PC-3 (cell line): ENCODE measurements at regions not wholly inside any gene's neighbourhood (a gene's known extent, or its start where the extent isn't known, plus 50 kb on each side); places are given as distances from the start of the nearest gene placed in this dataset.

ENCODE experiments used
- ATAC-seq: fragments of 200-7000 bp; cut with Tn5 transposase; 2 replicates; pipeline ENCODE4 v1.9.1; 2020; ENCODE audit warnings: mild to moderate bottlenecking, moderate library complexity
- BruUV-seq: library from RNA; stranded (reverse); fragments of 400-500 nt; replicated peaks from 2 replicates; lab custom pipeline; 2021; lab: Mats Ljungman, UMichigan
- CTCF ChIA-PET: fragments of 300-600 bp; sonication (Branson Sonifier 250); formaldehyde crosslinking; loops from one replicate; lab custom pipeline; 2022; ENCODE audit warnings: antibody characterized with exemption; lab: Charles Lee
- POLR2A ChIA-PET: fragments of 300-600 bp; sonication (Branson Sonifier 250); formaldehyde crosslinking; loops from one replicate; lab custom pipeline; 2022; ENCODE audit warnings: antibody characterized with exemption; ENCODE audit not compliant: unreplicated experiment; lab: Charles Lee
- DNase-seq: peaks from one replicate; pipeline ENCODE4 v3.0.0-alpha.2; 2015
- H2AFZ ChIP-seq: fragments of 300-600 bp; sonication (generic); 2 replicates; pipeline ENCODE4 v1.6.0; 2016; ENCODE audit warnings: antibody characterized with exemption, low read length
- H3F3A ChIP-seq: fragments of 300-600 bp; sonication (generic); one replicate; pipeline ENCODE4 v1.6.0; 2017; ENCODE audit warnings: antibody characterized with exemption, low read length, control low read depth, mild to moderate bottlenecking; ENCODE audit not compliant: unreplicated experiment
- H3K27ac ChIP-seq: fragments of 300-600 bp; sonication (generic); 2 replicates; pipeline ENCODE4 v1.5.1; 2016; ENCODE audit warnings: mild to moderate bottlenecking, low read length
- H3K27me3 ChIP-seq: fragments of 300-600 bp; sonication (generic); 2 replicates; pipeline ENCODE4 v1.6.1; 2016; ENCODE audit warnings: low read length, mixed read lengths
- H3K36me3 ChIP-seq: fragments of 300-600 bp; sonication (generic); 2 replicates; pipeline ENCODE4 v1.6.1; 2016; ENCODE audit warnings: low read depth, mixed run types, low read length, mixed read lengths
- H3K4me1 ChIP-seq: fragments of 300-600 bp; sonication (generic); 2 replicates; pipeline ENCODE4 v1.5.1; 2016; ENCODE audit warnings: low read length; ENCODE audit not compliant: insufficient read depth
- H3K4me2 ChIP-seq: fragments of 300-600 bp; sonication (generic); 2 replicates; pipeline ENCODE4 v1.6.0; 2016; ENCODE audit warnings: low read length
- H3K4me3 ChIP-seq: fragments of 300-600 bp; sonication (generic); 2 replicates; pipeline ENCODE4 v1.5.1; 2016; ENCODE audit warnings: mild to moderate bottlenecking, low read length, mixed read lengths
- H3K79me2 ChIP-seq: fragments of 300-600 bp; sonication (generic); 2 replicates; pipeline ENCODE4 v1.6.1; 2017; ENCODE audit warnings: low read length, mixed read lengths
- H3K9ac ChIP-seq: fragments of 300-600 bp; sonication (generic); 2 replicates; pipeline ENCODE4 v1.6.0; 2016; ENCODE audit warnings: mild to moderate bottlenecking, low read length
- H3K9me2 ChIP-seq: fragments of 300-600 bp; sonication (generic); replicated peaks from 2 replicates; pipeline ENCODE4 v1.6.1; 2016; ENCODE audit warnings: mixed run types, low read length, mixed read lengths
- H3K9me3 ChIP-seq: fragments of 300-600 bp; sonication (generic); 2 replicates; pipeline ENCODE4 v1.6.1; 2016; ENCODE audit warnings: low read length, mixed read lengths
- H4K20me1 ChIP-seq: fragments of 300-600 bp; sonication (generic); 2 replicates; pipeline ENCODE4 v1.6.1; 2016; ENCODE audit warnings: low read length, mixed read lengths
- CTCF ChIP-seq: fragments of 300-600 bp; sonication (generic); conservative IDR thresholded peaks from 2 replicates; pipeline ENCODE4 v1.5.1; 2017; ENCODE audit warnings: antibody characterized with exemption, low read depth, mild to moderate bottlenecking, low read length
- EZH2 ChIP-seq: fragments of 300-600 bp; sonication (generic); IDR thresholded peaks from one replicate; pipeline ENCODE4 v1.6.1; 2017; ENCODE audit warnings: antibody characterized with exemption, mild to moderate bottlenecking, low read length; ENCODE audit not compliant: unreplicated experiment
- EZH2phosphoT487 ChIP-seq: fragments of 300-600 bp; sonication (generic); IDR thresholded peaks from 2 replicates; pipeline ENCODE4 v1.6.1; 2018; ENCODE audit warnings: mild to moderate bottlenecking, antibody characterized with exemption, low read length, borderline replicate concordance
- intact Hi-C: fragments of 100-400 bp; cut with micrococcal nuclease; formaldehyde crosslinking; loops from 2 replicates; pipeline ENCODE4 v1.9.0; 2023

- H3K27ac ChIP-seq = no peak overlapping the region
- BruUV-seq = no TSS peak
- no peaks in the 10 kb centered on the region for H3K79me2 ChIP-seq
- no peak overlapping the region for H3K4me2 ChIP-seq
- no peaks in the 10 kb centered on the region for H3K27me3 ChIP-seq
- H3K9me2 ChIP-seq = no peaks in the 10 kb centered on the region
- POLR2A ChIA-PET = no interaction called here
- peaks cover 22% of the 10 kb centered on the region for H3K4me1 ChIP-seq
- H2AFZ ChIP-seq = no peak overlapping the region
- no peaks in the 10 kb centered on the region for H3K36me3 ChIP-seq
- intact Hi-C loops = loop anchor here (10.0 kb wide), 2 partner anchors 160 to 300 kb away; no protein-coding TSS in a partner anchor
- CTCF ChIA-PET = interaction anchor here (0.8 kb wide), 1 partner anchor 748 kb away, joined by 4 read pairs; no protein-coding TSS in a partner anchor
- no peak overlapping the region for H3K4me3 ChIP-seq
- DNase-seq = no peak
- no peaks in the 10 kb centered on the region for H3K9me3 ChIP-seq
- H3F3A ChIP-seq = no peaks in the 10 kb centered on the region
- no peaks in the 10 kb centered on the region for H4K20me1 ChIP-seq
- TF ChIP-seq EZH2 (no peak), CTCF (no peak), EZH2phosphoT487 (no peak)
- H3K9ac ChIP-seq = no peak overlapping the region
- ATAC-seq = no peak
These were observed 204.6 kb upstream of the TNP1 start for GRCh38 chr2:217064234-217065011.

- Histone ChIP-seq H3K4me1 (peaks cover 29% of the 10 kb centered on the region), H3F3A (no peaks in the 10 kb centered on the region), H3K27me3 (no peaks in the 10 kb centered on the region), H3K79me2 (no peaks in the 10 kb centered on the region), H2AFZ (no peak overlapping the region), H3K27ac (no peak overlapping the region), H3K9me2 (no peaks in the 10 kb centered on the region), H3K4me2 (no peak overlapping the region), H4K20me1 (no peaks in the 10 kb centered on the region), H3K4me3 (no peak overlapping the region), H3K36me3 (no peaks in the 10 kb centered on the region), H3K9ac (no peak overlapping the region), H3K9me3 (no peaks in the 10 kb centered on the region)
- intact Hi-C loops = loop anchor here (10.0 kb wide), 2 partner anchors 162 to 302 kb away; no protein-coding TSS in a partner anchor
- POLR2A ChIA-PET = no interaction called here
- DNase-seq (no peak), ATAC-seq (no peak)
- no TSS peak for BruUV-seq
- no peak for TF ChIP-seq CTCF
- TF ChIP-seq EZH2 = no peak
- no peak for TF ChIP-seq EZH2phosphoT487
- CTCF ChIA-PET = no interaction called here
These were observed 203.4 kb upstream of the TNP1 start for GRCh38 chr2:217063238-217063755.

GRCh38 chr2:217062768-217063167, 202.9 kb upstream of the TNP1 start:
- ChIA-PET CTCF (no interaction called here), POLR2A (no interaction called here)
- Histone ChIP-seq H3K9me2 (no peaks in the 10 kb centered on the region), H3K9ac (no peak overlapping the region), H3K79me2 (no peaks in the 10 kb centered on the region), H3F3A (no peaks in the 10 kb centered on the region), H3K4me1 (peaks cover 29% of the 10 kb centered on the region), H2AFZ (no peak overlapping the region), H3K27me3 (no peaks in the 10 kb centered on the region), H3K4me3 (no peak overlapping the region), H3K27ac (no peak overlapping the region), H3K36me3 (no peaks in the 10 kb centered on the region), H4K20me1 (no peaks in the 10 kb centered on the region), H3K4me2 (no peak overlapping the region), H3K9me3 (no peaks in the 10 kb centered on the region)
- intact Hi-C loops = loop anchor here (10.0 kb wide), 2 partner anchors 162 to 302 kb away; no protein-coding TSS in a partner anchor
- no peak for ATAC-seq
- no peak for DNase-seq
- BruUV-seq = no TSS peak
- TF ChIP-seq EZH2phosphoT487 (no peak), CTCF (no peak), EZH2 (no peak)
